ENCODE measurements at regions not wholly inside any gene's neighbourhood (a gene's known extent, or its start where the extent isn't known, plus 50 kb on each side); places are given as distances from the start of the nearest gene placed in this dataset.

DNA sequence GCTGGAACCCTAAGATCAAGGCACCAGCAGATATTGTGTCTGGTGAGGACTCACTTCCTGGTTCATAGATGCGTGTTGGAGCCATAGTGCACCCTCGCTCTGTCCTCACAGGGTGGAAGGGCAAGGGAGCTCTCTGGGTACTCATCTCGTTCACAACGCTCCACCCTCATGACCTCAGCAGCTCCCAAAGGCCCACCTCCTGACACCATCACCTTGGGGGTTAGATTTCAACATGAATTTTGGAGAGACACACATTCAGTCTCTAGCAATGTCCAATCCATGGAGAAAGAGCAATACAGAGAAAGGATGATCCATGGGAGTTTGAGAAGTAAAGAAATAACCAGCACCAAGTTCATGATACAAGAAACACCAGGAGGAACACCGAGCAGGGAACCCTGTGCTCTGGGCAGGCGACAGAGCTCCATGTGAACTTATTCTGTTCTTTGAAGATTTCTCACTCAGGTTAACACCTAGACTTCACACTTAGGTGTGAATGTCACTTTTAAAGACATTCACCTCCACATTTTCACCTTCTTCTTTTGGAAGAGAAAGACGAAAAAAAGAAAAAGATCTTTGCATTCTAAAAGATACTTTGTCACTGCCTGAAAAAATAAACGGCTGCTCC lies 171.8 kb upstream of the FAM9B start:
- H3K4me3 ChIP-seq (ENCODE audit: low read depth, low read length), result no peak overlapping the region
- TF ChIP-seq, protein P1, sequence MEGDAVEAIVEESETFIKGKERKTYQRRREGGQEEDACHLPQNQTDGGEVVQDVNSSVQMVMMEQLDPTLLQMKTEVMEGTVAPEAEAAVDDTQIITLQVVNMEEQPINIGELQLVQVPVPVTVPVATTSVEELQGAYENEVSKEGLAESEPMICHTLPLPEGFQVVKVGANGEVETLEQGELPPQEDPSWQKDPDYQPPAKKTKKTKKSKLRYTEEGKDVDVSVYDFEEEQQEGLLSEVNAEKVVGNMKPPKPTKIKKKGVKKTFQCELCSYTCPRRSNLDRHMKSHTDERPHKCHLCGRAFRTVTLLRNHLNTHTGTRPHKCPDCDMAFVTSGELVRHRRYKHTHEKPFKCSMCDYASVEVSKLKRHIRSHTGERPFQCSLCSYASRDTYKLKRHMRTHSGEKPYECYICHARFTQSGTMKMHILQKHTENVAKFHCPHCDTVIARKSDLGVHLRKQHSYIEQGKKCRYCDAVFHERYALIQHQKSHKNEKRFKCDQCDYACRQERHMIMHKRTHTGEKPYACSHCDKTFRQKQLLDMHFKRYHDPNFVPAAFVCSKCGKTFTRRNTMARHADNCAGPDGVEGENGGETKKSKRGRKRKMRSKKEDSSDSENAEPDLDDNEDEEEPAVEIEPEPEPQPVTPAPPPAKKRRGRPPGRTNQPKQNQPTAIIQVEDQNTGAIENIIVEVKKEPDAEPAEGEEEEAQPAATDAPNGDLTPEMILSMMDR (conservative IDR thresholded peaks at IDR 0.05; ENCODE audit: low read depth, low read length), result no peak
- no peak for DNase-seq (ENCODE audit: low read depth)

DNA sequence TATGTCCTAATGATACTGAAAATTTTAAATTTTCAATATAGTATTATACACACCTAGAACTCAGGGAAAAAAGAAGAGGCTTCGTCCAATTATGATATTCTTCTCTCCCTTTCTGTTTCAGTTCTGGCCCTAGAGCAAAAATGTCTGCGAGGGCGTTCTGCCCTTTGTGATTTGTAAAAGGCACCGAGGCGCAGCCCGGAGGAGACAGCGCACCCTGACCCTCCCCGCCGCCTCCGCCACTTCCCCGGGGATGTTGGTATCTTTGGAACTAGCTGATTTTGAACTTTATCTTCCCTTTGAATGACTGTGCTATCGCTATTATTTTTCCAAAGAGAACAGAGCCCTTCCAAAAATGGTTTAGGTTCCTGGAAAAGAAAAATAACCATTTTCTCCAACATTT lies 173.2 kb upstream of the FAM9B start:
- TF ChIP-seq, protein P1 (conservative IDR thresholded peaks at IDR 0.05; ENCODE audit: low read depth, low read length), result no peak
- peak overlapping the region; percentile 48 for H3K4me3 ChIP-seq (ENCODE audit: low read depth, low read length)
- DNase-seq (ENCODE audit: low read depth), result peak; percentile 21

DNA sequence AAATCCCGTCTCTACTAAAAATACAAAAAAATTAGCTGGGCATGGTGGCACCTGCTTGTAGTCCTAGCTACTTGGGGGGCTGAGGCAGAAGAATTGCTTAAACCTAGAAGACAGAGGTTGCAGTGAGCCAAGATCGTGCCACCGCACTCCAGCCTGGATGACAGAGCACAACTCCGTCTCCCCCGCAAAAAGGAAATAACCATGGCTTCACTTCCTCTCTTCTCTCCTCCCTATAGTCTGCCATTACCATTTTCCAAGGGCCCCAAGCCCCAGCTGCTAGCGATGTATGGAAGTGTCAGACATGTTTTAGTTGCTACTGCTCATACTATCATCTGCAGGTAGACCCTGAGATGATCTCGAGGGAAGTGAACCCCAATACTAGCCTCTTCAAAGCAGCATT lies 177.3 kb upstream of the FAM9B start:
- TF ChIP-seq, protein P1 (conservative IDR thresholded peaks at IDR 0.05; ENCODE audit: low read depth, low read length), result no peak
- H3K4me3 ChIP-seq (ENCODE audit: low read depth, low read length), result no peak overlapping the region
- DNase-seq (ENCODE audit: low read depth), result no peak

DNA sequence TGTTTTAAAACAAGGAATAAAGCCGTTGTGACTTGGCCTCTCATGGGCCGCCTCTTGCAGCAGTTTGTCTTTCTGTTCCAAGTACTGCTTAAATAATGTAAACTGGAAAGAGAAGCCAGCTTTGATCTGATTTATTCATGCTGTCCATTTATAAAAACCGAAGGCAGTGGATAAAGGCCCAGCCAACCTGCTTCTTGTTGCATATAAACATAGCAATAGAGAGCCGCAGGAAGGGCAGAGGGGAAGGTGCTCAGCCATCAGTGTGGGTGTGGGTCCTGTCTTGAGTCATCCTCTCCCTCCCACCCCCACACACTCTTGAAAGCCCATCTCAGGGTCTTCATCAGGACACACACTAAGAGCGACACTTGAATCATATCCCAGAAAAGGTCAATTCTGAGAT lies 187.9 kb upstream of the FAM9B start:
- H3K4me3 ChIP-seq (ENCODE audit: low read depth, low read length), result no peak overlapping the region
- TF ChIP-seq, protein P1 (conservative IDR thresholded peaks at IDR 0.05; ENCODE audit: low read depth, low read length), result no peak
- no peak for DNase-seq (ENCODE audit: low read depth)

DNA sequence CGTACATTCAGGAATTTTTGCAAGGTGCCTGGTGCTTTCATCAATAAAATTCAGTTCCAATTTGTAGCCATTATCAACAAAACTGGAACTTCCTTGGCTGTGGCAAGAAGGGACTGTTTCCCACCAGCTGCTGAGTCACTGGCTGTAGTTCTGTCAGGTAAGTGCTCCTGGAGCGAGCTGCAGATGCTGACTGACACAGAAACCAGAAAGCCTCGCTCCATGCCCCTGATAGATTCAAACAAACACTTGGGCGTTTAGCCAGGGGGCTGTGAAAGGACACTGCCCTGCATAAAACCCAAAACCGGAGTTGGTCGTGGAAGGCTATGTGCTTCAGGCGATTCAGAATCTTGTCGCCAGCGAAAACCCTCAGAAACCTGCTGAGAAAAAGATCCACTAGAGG lies 188.4 kb upstream of the FAM9B start:
- DNase-seq (ENCODE audit: low read depth), result no peak
- TF ChIP-seq, protein P1 (conservative IDR thresholded peaks at IDR 0.05; ENCODE audit: low read depth, low read length), result no peak
- no peak overlapping the region for H3K4me3 ChIP-seq (ENCODE audit: low read depth, low read length)

DNA sequence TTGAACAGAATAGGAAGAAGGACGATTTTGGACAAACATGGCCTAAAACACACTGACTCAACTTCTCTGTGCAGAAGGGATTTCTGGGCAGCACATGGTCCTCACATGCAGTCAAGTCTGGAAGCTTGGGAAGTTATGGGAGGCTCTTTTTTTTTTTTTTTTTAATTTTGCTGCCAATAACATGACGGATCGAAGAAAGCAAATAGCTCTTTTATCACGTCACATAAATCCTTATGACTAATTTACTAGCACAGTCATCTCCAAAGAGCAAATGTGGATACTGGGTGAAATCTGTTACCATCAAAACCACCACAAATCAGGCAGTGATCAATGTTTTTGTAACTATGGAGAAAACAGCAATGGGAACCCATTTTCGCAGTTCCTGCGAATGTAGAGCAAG lies 193.3 kb upstream of the FAM9B start:
- TF ChIP-seq, protein P1 (conservative IDR thresholded peaks at IDR 0.05; ENCODE audit: low read depth, low read length), result no peak
- no peak for DNase-seq (ENCODE audit: low read depth)
- no peak overlapping the region for H3K4me3 ChIP-seq (ENCODE audit: low read depth, low read length)

DNA sequence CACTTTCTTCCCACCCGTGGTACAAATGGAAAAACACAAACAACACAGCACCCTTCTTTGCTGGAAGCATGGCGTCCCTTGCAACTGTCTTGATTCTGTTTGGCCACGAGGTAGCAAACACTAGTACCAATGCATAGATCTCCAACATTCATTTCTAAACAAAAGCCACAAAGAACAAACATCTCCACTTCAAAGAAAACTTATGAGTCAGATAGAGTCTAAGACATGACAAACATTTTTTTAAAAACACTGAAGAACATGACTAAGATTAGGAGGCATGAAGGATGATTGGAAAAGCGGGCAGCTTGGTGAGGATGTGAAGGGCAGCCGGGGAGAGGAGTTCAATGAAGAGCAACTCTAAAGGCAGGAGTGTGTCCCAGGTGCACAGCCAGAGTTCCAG lies 197.6 kb upstream of the FAM9B start:
- no peak overlapping the region for H3K4me3 ChIP-seq (ENCODE audit: low read depth, low read length)
- TF ChIP-seq, protein P1 (conservative IDR thresholded peaks at IDR 0.05; ENCODE audit: low read depth, low read length), result no peak
- DNase-seq (ENCODE audit: low read depth), result peak; percentile 34

All from choroid plexus epithelial cell (primary cell).